ENCODE measurements at regions not wholly inside any gene's neighbourhood (a gene's known extent, or its start where the extent isn't known, plus 50 kb on each side); places are given as distances from the start of the nearest gene placed in this dataset.

DNA sequence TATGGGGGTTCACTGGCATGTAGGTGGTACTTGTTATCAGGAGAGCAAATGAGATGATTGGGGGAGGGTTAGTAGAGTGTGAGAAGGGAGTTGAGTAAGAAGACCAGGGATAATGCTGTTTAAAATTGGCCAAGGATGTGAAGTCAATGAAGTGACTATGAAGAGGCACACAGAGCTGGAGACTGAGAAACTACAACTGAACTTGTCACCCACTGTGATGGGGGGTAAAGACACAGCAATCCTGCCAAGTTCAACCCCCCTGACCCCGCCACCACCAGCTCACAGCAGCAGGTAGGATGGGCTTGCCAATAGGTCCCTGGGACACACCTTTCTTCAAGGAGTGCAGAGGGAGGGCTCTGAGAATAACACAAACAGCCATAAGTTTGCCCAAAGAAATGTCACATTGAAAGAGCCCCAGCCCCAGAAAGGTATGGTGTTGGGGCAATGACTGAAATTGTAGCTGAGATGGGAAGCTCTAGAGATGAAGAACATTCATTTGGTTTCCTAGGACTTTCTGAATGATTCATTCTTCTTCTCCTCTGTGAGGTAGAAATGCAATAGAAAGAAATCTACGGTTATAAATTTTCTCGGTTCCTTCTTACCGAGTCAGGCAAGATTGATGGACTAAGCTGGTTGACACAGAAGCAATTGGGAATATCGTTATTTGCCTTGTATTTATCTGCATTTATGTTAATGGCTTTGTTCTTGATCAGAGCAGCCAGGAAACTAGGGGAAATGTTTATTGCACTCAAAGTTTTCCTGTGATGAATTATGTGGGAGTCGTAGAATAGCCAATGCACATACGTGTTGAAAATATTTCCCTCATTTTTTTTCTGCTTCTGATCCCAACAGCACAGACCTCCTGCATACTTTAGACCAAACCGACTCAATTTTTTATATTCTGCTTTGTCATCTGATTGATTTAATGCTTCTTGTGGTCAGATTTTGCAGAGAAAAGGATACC is 595.2 kb upstream of the CDH11 start:
- TF ChIP-seq EP300 (IDR thresholded peaks at IDR 0.05; ENCODE audit: borderline replicate concordance) (no peak), RAD21 (IDR thresholded peaks at IDR 0.05; ENCODE audit: low read depth) (no peak), CEBPB (IDR thresholded peaks at IDR 0.05) (no peak), EGR1 (IDR thresholded peaks at IDR 0.05) (no peak), TAF1 (IDR thresholded peaks at IDR 0.05; ENCODE audit: low read depth) (no peak), REST (IDR thresholded peaks at IDR 0.05; ENCODE audit: low read depth) (no peak), USF1 (IDR thresholded peaks at IDR 0.05) (no peak), YY1 (IDR thresholded peaks at IDR 0.05; ENCODE audit: low read depth) (no peak), NFIC (IDR thresholded peaks at IDR 0.05) (no peak)
- TF ChIP-seq, protein P1, sequence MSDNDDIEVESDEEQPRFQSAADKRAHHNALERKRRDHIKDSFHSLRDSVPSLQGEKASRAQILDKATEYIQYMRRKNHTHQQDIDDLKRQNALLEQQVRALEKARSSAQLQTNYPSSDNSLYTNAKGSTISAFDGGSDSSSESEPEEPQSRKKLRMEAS (IDR thresholded peaks at IDR 0.05), result no peak

- TF ChIP-seq REST (IDR thresholded peaks at IDR 0.05; ENCODE audit: low read depth), result no peak
Observed at GRCh38 chr16:65713181-65713808, 591.4 kb upstream of the CDH11 start.

DNA sequence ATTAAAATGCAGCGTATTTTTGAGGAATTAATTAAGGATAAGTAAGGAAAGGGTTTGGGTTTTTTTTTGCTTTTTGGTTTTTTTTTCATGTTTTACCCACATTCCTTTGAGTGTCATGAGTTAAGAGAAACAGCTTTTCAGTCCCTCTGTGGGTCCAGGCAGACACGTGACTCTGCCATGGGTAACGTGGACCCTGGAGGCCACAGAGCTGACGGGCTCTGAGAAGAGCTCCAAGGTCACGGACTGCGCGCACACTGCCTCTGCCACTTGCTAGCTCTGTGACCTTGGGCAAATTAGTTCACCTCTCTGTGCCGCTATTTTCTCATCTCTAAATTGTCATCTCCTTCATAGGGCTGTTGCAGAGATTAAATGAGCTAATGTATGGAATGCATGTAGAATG is 588.2 kb upstream of the CDH11 start:
- no peak for TF ChIP-seq EP300 (IDR thresholded peaks at IDR 0.05; ENCODE audit: borderline replicate concordance)
- no peak for TF ChIP-seq USF1 (IDR thresholded peaks at IDR 0.05)
- TF ChIP-seq ZBTB7A (IDR thresholded peaks at IDR 0.05; ENCODE audit: low read depth), result no peak
- no peak for TF ChIP-seq NFIC (IDR thresholded peaks at IDR 0.05)
- TF ChIP-seq EGR1 (IDR thresholded peaks at IDR 0.05), result no peak
- TF ChIP-seq TCF12 (IDR thresholded peaks at IDR 0.05; ENCODE audit: low read depth), result no peak
- TF ChIP-seq CREB1 (IDR thresholded peaks at IDR 0.05; ENCODE audit: low read depth), result no peak
- no peak for TF ChIP-seq FOXM1 (IDR thresholded peaks at IDR 0.05; ENCODE audit: borderline replicate concordance, low read depth)
- no peak for TF ChIP-seq CEBPB (IDR thresholded peaks at IDR 0.05)
- TF ChIP-seq RAD21 (IDR thresholded peaks at IDR 0.05; ENCODE audit: low read depth), result no peak
- TF ChIP-seq, protein P1 (IDR thresholded peaks at IDR 0.05), result no peak
- TF ChIP-seq YY1 (IDR thresholded peaks at IDR 0.05; ENCODE audit: low read depth), result no peak
- no peak for TF ChIP-seq TEAD4 (IDR thresholded peaks at IDR 0.05)
- TF ChIP-seq TAF1 (IDR thresholded peaks at IDR 0.05; ENCODE audit: low read depth), result no peak

DNA sequence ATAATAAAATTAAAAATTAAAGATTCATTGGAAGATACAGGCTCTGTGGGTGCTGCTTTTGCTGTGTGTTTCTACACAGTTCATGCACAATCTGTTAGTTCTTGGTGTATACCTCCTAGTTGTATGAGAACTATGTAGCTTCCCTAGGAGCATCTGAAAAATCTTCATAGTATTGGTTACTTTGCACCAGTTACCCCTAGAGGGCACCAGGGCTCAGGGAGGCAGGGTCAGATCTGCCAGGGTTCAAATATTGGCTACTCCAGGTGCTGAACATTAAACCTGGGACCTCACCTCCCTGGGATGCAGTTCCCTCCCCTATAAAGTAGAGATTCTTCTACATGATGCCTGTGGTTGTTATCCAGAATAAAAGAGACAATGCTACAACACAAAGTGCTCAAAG is 583.0 kb upstream of the CDH11 start:
- no peak for TF ChIP-seq CREB1 (IDR thresholded peaks at IDR 0.05; ENCODE audit: low read depth)
- TF ChIP-seq USF1 (IDR thresholded peaks at IDR 0.05), result no peak
- TF ChIP-seq EGR1 (IDR thresholded peaks at IDR 0.05), result no peak
- TF ChIP-seq, protein P1 (IDR thresholded peaks at IDR 0.05), result no peak
- TF ChIP-seq FOXM1 (IDR thresholded peaks at IDR 0.05; ENCODE audit: borderline replicate concordance, low read depth), result no peak
- no peak for TF ChIP-seq TCF12 (IDR thresholded peaks at IDR 0.05; ENCODE audit: low read depth)
- no peak for TF ChIP-seq ZBTB7A (IDR thresholded peaks at IDR 0.05; ENCODE audit: low read depth)
- TF ChIP-seq TEAD4 (IDR thresholded peaks at IDR 0.05), result no peak
- no peak for TF ChIP-seq CEBPB (IDR thresholded peaks at IDR 0.05)
- no peak for TF ChIP-seq EP300 (IDR thresholded peaks at IDR 0.05; ENCODE audit: borderline replicate concordance)

Data from Ishikawa (cell line).